Vagina (tissue), 2 donors: ENCODE measurements at regions not wholly inside any gene's neighbourhood (a gene's known extent, or its start where the extent isn't known, plus 50 kb on each side); places are given as distances from the start of the nearest gene placed in this dataset.

Experiments
- CTCF ChIP-seq, 3 experiments: fragments of 450-650 bp in 2 of 3; fragments of 200-600 bp in 1 of 3; sonication (generic) in 1 of 3; IDR thresholded peaks; one replicate each; pipeline ENCODE4 v1.5.1; 2017 to 2019; ENCODE audit warnings: antibody characterized with exemption in 3 of 3, mild to moderate bottlenecking in 2 of 3, moderate library complexity in 2 of 3
- POLR2A ChIP-seq, 2 donors: fragments of 450-650 bp; IDR thresholded peaks; one replicate each; pipeline ENCODE4 v1.6.1; 2017; ENCODE audit warnings: antibody characterized with exemption in 2 of 2, mild to moderate bottlenecking in 2 of 2, moderate library complexity in 2 of 2

- TF ChIP-seq CTCF (IDR thresholded peaks at IDR 0.05), result no peak
- no peak for TF ChIP-seq POLR2A (IDR thresholded peaks at IDR 0.05)
Observed at GRCh38 chr2:133942398-133942797, 311.5 kb upstream of the MGAT5 start.
